Caco-2 (cell line): ENCODE measurements at regions not wholly inside any gene's neighbourhood (a gene's known extent, or its start where the extent isn't known, plus 50 kb on each side); places are given as distances from the start of the nearest gene placed in this dataset.

Experiments used
- BruUV-seq: library from RNA; stranded (reverse); fragments of 400-500 nt; replicated peaks from 2 replicates; lab custom pipeline; 2021; lab: Mats Ljungman, UMichigan
- CTCF ChIA-PET: fragments of 300-600 bp; sonication (Branson Sonifier 250); formaldehyde crosslinking; loops from one replicate; lab custom pipeline; 2022; ENCODE audit warnings: antibody characterized with exemption; lab: Charles Lee
- POLR2A ChIA-PET: fragments of 300-600 bp; sonication (Branson Sonifier 250); formaldehyde crosslinking; loops from one replicate; lab custom pipeline; 2022; ENCODE audit warnings: antibody characterized with exemption; lab: Charles Lee
- DNase-seq, 2 experiments: peaks; one replicate each; pipeline versions ENCODE4 v3.0.0 to v3.0.0-alpha.2; 2020 to 2022
- H3K27me3 ChIP-seq: replicated peaks from 2 replicates; pipeline ENCODE4 v1.6.0; 2011; ENCODE audit warnings: low read length; ENCODE audit not compliant: control insufficient read depth, insufficient read depth
- H3K36me3 ChIP-seq: 2 replicates; pipeline ENCODE4 v1.5.1; 2011; ENCODE audit warnings: low read length; ENCODE audit not compliant: control insufficient read depth, insufficient read depth
- H3K4me1 ChIP-seq: fragments of 250-450 bp; sonication (Bioruptor Pico); 2 replicates; pipeline ENCODE4 v1.5.1; 2020; ENCODE audit warnings: mild to moderate bottlenecking
- H3K4me3 ChIP-seq: 2 replicates; pipeline ENCODE4 v1.5.1; 2011; ENCODE audit warnings: low read depth, mild to moderate bottlenecking, control low read depth, low read length
- H3K9me3 ChIP-seq: fragments of 250-450 bp; sonication (Bioruptor Pico); 2 replicates; pipeline ENCODE4 v1.5.1; 2020; ENCODE audit warnings: mild to moderate bottlenecking, moderate library complexity
- H3K27ac Mint-ChIP-seq: one replicate; pipeline ENCODE4 v1.8.0; 2022; ENCODE audit warnings: mixed read lengths; ENCODE audit not compliant: unreplicated experiment
- H3K27me3 Mint-ChIP-seq: one replicate; pipeline ENCODE4 v1.8.0; 2022; ENCODE audit warnings: mixed read lengths; ENCODE audit not compliant: insufficient read depth, unreplicated experiment
- H3K36me3 Mint-ChIP-seq: one replicate; pipeline ENCODE4 v1.8.0; 2022; ENCODE audit warnings: mild to moderate bottlenecking, mixed read lengths; ENCODE audit not compliant: insufficient read depth, unreplicated experiment
- H3K4me1 Mint-ChIP-seq: one replicate; pipeline ENCODE4 v1.8.0; 2022; ENCODE audit warnings: low read depth, mixed read lengths; ENCODE audit not compliant: unreplicated experiment
- H3K4me3 Mint-ChIP-seq: one replicate; pipeline ENCODE4 v1.8.0; 2022; ENCODE audit warnings: mild to moderate bottlenecking, moderate library complexity, mixed read lengths; ENCODE audit not compliant: unreplicated experiment
- H3K9me3 Mint-ChIP-seq: one replicate; pipeline ENCODE4 v1.8.0; 2022; ENCODE audit warnings: mixed read lengths; ENCODE audit not compliant: unreplicated experiment
- intact Hi-C: fragments of 100-400 bp; cut with micrococcal nuclease; formaldehyde crosslinking; loops from one replicate; pipeline ENCODE4 v1.10.0; 2022; ENCODE audit not compliant: unreplicated experiment
- TF ChIP-seq, protein P1 (sequence below), 2 experiments: fragments of 200-600 bp in 1 of 2; IDR thresholded peaks; 1 replicate in 1 of 2; 2 replicates in 1 of 2; pipeline versions ENCODE4 v1.5.1 to v1.8.0; 2011 to 2022; ENCODE audit warnings: antibody characterized with exemption in 1 of 2, control low read depth in 1 of 2, inconsistent platforms in 1 of 2, low read depth in 1 of 2, low read length in 1 of 2, mild to moderate bottlenecking in 1 of 2, moderate library complexity in 1 of 2; ENCODE audit not compliant: insufficient read depth in 1 of 2, severe bottlenecking in 1 of 2, unreplicated experiment in 1 of 2

DNA sequence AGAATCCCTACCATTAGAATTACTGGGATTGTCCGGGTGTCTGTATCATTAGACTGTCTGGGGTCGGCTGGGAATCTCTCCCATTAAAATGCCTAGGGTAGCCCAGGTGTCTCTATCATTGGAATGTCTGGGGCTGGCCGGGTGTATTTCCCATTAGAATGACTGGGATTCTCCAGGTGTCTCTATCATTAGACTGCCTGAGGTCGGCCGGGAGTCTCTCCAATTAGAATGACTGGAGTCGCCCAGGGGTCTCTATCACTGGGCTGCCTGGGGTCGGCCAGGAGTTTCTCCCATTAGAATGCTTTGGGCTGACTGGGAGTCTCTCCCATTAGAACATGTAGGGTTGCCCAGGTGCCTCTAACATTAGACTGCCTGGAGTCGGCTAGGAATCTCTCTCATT lies 1560.7 kb downstream of the UQCRFS1 start:
- Mint-ChIP-seq H3K4me3 (no peak overlapping the region), H3K27ac (no peak overlapping the region), H3K27me3 (no peaks in the 10 kb centered on the region), H3K4me1 (no peaks in the 10 kb centered on the region), H3K9me3 (peaks cover 85% of the 10 kb centered on the region), H3K36me3 (no peaks in the 10 kb centered on the region)
- DNase-seq, result no peak
- ChIA-PET POLR2A (no interaction called here), CTCF (no interaction called here)
- TF ChIP-seq, protein P1, sequence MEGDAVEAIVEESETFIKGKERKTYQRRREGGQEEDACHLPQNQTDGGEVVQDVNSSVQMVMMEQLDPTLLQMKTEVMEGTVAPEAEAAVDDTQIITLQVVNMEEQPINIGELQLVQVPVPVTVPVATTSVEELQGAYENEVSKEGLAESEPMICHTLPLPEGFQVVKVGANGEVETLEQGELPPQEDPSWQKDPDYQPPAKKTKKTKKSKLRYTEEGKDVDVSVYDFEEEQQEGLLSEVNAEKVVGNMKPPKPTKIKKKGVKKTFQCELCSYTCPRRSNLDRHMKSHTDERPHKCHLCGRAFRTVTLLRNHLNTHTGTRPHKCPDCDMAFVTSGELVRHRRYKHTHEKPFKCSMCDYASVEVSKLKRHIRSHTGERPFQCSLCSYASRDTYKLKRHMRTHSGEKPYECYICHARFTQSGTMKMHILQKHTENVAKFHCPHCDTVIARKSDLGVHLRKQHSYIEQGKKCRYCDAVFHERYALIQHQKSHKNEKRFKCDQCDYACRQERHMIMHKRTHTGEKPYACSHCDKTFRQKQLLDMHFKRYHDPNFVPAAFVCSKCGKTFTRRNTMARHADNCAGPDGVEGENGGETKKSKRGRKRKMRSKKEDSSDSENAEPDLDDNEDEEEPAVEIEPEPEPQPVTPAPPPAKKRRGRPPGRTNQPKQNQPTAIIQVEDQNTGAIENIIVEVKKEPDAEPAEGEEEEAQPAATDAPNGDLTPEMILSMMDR (IDR thresholded peaks at IDR 0.05; ENCODE audit: insufficient read depth in 1 of 2, low read depth in 1 of 2, low read length in 1 of 2, severe bottlenecking in 1 of 2, unreplicated experiment in 1 of 2), result no peak
- Histone ChIP-seq H3K27me3 (no peaks in the 10 kb centered on the region), H3K4me3 (no peak overlapping the region), H3K4me1 (no peaks in the 10 kb centered on the region), H3K36me3 (no peaks in the 10 kb centered on the region), H3K9me3 (no peaks in the 10 kb centered on the region; the same call in 1 of the 2 replicates)
- intact Hi-C loops, result no loop called here
- BruUV-seq, result no TSS peak

DNA sequence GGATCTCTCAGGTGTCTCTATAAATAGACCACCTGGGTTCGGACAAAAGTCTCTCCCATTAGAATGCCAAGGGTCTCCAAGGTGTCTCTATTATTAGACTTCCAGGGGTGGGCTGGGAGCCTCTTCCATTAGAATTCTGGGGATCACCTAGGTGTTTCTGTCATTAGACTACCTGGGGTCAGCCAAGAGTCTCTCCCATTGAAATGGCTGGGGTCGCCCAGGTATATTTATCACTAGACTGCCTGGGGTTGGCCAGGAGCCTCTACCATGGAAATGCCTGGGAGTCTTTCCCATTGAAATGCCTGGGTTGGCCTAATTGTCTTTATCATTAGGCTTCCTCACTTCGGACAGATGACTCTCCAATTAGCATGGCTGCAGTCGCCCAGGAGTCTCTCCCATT lies 1565.5 kb downstream of the UQCRFS1 start:
- BruUV-seq, result no TSS peak
- Histone ChIP-seq H3K9me3 (no peaks in the 10 kb centered on the region), H3K4me3 (no peak overlapping the region), H3K36me3 (no peaks in the 10 kb centered on the region), H3K27me3 (no peaks in the 10 kb centered on the region), H3K4me1 (no peaks in the 10 kb centered on the region)
- DNase-seq, result no peak
- intact Hi-C loops, result no loop called here
- H3K27ac Mint-ChIP-seq, result no peak overlapping the region
- H3K4me1 Mint-ChIP-seq, result no peaks in the 10 kb centered on the region
- no peaks in the 10 kb centered on the region for H3K27me3 Mint-ChIP-seq
- H3K36me3 Mint-ChIP-seq, result no peaks in the 10 kb centered on the region
- ChIA-PET CTCF (no interaction called here), POLR2A (no interaction called here)
- no peak overlapping the region for H3K4me3 Mint-ChIP-seq
- H3K9me3 Mint-ChIP-seq, result peaks cover 46% of the 10 kb centered on the region
- TF ChIP-seq, protein P1 (IDR thresholded peaks at IDR 0.05; ENCODE audit: insufficient read depth in 1 of 2, low read depth in 1 of 2, low read length in 1 of 2, severe bottlenecking in 1 of 2, unreplicated experiment in 1 of 2), result no peak

- DNase-seq, result no peak
- Histone ChIP-seq H3K27me3 (no peaks in the 10 kb centered on the region), H3K9me3 (peaks cover 8% of the 10 kb centered on the region), H3K4me3 (no peak overlapping the region), H3K36me3 (no peaks in the 10 kb centered on the region), H3K4me1 (no peaks in the 10 kb centered on the region)
- POLR2A ChIA-PET, result no interaction called here
- TF ChIP-seq, protein P1 (IDR thresholded peaks at IDR 0.05; ENCODE audit: insufficient read depth in 1 of 2, low read depth in 1 of 2, low read length in 1 of 2, severe bottlenecking in 1 of 2, unreplicated experiment in 1 of 2), result no peak
- Mint-ChIP-seq H3K9me3 (peaks cover 19% of the 10 kb centered on the region), H3K27me3 (no peaks in the 10 kb centered on the region), H3K36me3 (no peaks in the 10 kb centered on the region), H3K27ac (no peak overlapping the region), H3K4me3 (no peak overlapping the region), H3K4me1 (no peaks in the 10 kb centered on the region)
- no TSS peak for BruUV-seq
- CTCF ChIA-PET, result no interaction called here
- intact Hi-C loops, result no loop called here
Measured at GRCh38 chr19:27635401-27635800, 1577.5 kb downstream of the UQCRFS1 start.
